Hematopoietic multipotent progenitor cell treated with erythropoietin and hydrocortisone succinate and interleukin-3 and kit ligand, for 4 days (in vitro differentiated cells): ENCODE measurements at regions not wholly inside any gene's neighbourhood (a gene's known extent, or its start where the extent isn't known, plus 50 kb on each side); places are given as distances from the start of the nearest gene placed in this dataset.
"Not testable (repeated sequence)": the region's sequence is repeated elsewhere in the genome, so short reads cannot be mapped to it uniquely, and the experiment has no call there.

Experiments
- DNase-seq: peaks from one replicate; pipeline ENCODE4 v3.0.0-alpha.2; 2015

- no peak for DNase-seq
Measured at GRCh38 chr13:81591528-81592220, 1250.7 kb upstream of the SPRY2 start.

- DNase-seq: no peak
Measured at GRCh38 chr13:81582381-81582780, 1241.5 kb upstream of the SPRY2 start.

GRCh38 chr13:81577601-81578195 lies 1236.8 kb upstream of the SPRY2 start:
- DNase-seq: peak; percentile 76

GRCh38 chr13:81568824-81569223 lies 1227.9 kb upstream of the SPRY2 start:
- DNase-seq: no peak

- DNase-seq: no peak
Measured at GRCh38 chr13:81565849-81566248, 1224.9 kb upstream of the SPRY2 start.

GRCh38 chr13:81563091-81563490 lies 1222.2 kb upstream of the SPRY2 start:
- no peak for DNase-seq

GRCh38 chr13:81562598-81562997 lies 1221.7 kb upstream of the SPRY2 start:
- DNase-seq: no peak

- peak; percentile 40 for DNase-seq
Measured at GRCh38 chr13:81551036-81551435, 1210.1 kb upstream of the SPRY2 start.

- not testable (repeated sequence) for DNase-seq
Measured at GRCh38 chr13:81546294-81546693, 1205.4 kb upstream of the SPRY2 start.

- DNase-seq: peak; percentile 54
Measured at GRCh38 chr13:81540777-81541176, 1199.9 kb upstream of the SPRY2 start.

GRCh38 chr13:81539643-81540150 lies 1198.8 kb upstream of the SPRY2 start:
- no peak for DNase-seq

GRCh38 chr13:81498969-81499368 lies 1158.0 kb upstream of the SPRY2 start:
- DNase-seq: no peak

- no peak for DNase-seq
Measured at GRCh38 chr13:81493144-81493543, 1152.2 kb upstream of the SPRY2 start.

- DNase-seq: no peak
Measured at GRCh38 chr13:81492449-81492848, 1151.5 kb upstream of the SPRY2 start.

- DNase-seq: no peak
Measured at GRCh38 chr13:81488021-81488420, 1147.1 kb upstream of the SPRY2 start.

GRCh38 chr13:81487151-81487550 lies 1146.2 kb upstream of the SPRY2 start:
- DNase-seq: peak; percentile 40

GRCh38 chr13:81480634-81481033 lies 1139.7 kb upstream of the SPRY2 start:
- no peak for DNase-seq

- no peak for DNase-seq
Measured at GRCh38 chr13:81473366-81473899, 1132.5 kb upstream of the SPRY2 start.

GRCh38 chr13:81458170-81458569 lies 1117.2 kb upstream of the SPRY2 start:
- DNase-seq: no peak

GRCh38 chr13:81446441-81446840 lies 1105.5 kb upstream of the SPRY2 start:
- no peak for DNase-seq

GRCh38 chr13:81442904-81443303 lies 1102.0 kb upstream of the SPRY2 start:
- DNase-seq: no peak

- no peak for DNase-seq
Measured at GRCh38 chr13:81425286-81425685, 1084.4 kb upstream of the SPRY2 start.

GRCh38 chr13:81409284-81409683 lies 1068.4 kb upstream of the SPRY2 start:
- no peak for DNase-seq

- DNase-seq: no peak
Measured at GRCh38 chr13:81408647-81409046, 1067.7 kb upstream of the SPRY2 start.
